ENCODE measurements at regions not wholly inside any gene's neighbourhood (a gene's known extent, or its start where the extent isn't known, plus 50 kb on each side); places are given as distances from the start of the nearest gene placed in this dataset.

- no peak for DNase-seq
These were observed 2284.7 kb upstream of the PCDH20 start for GRCh38 chr13:63700350-63700749.

GRCh38 chr13:63699948-63700347 is 2284.3 kb upstream of the PCDH20 start:
- DNase-seq, result no peak

DNA sequence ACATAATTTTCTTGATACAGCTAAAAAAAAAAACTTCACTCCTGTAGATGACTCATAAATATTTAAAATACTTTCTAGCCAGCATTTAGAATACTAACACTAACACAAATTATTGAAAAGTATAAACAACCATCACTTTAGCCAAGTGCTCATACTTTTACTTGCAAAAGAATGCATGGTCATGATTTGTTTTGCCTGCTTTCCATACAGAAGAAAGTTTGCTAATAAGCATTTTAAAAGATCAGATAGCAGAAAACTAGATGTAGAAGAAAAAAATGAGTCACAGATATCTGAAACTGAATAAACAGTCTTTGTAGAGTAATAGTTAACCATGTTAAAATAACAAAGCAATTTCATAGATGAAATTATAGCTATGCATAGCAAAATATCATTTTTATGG is 2280.4 kb upstream of the PCDH20 start:
- DNase-seq, result no peak

DNA sequence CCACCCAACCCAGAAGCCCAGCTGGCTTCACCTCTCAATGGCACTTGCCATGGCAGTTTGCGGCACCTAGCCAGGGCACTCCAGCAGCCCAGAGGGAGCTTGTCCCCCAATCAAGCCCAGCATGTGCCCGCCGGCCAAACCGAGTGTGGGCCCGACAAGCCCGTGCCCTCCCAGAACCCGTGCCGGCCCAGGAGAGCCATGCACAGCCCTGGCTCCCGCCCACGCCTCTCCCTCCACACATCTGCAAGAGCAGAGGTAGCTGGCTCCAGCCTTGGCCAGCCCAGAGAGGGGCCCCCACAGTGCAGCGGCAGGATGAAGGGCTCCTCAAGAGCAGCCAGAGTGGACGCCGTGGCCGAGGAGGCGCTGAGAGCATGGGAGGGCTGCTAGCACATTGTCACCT is 2278.0 kb upstream of the PCDH20 start:
- DNase-seq, result no peak

GRCh38 chr13:63691474-63691873 is 2275.8 kb upstream of the PCDH20 start:
- DNase-seq, result no peak

GRCh38 chr13:63690672-63691071 is 2275.0 kb upstream of the PCDH20 start:
- no peak for DNase-seq

GRCh38 chr13:63684822-63685221 is 2269.2 kb upstream of the PCDH20 start:
- no peak for DNase-seq

DNA sequence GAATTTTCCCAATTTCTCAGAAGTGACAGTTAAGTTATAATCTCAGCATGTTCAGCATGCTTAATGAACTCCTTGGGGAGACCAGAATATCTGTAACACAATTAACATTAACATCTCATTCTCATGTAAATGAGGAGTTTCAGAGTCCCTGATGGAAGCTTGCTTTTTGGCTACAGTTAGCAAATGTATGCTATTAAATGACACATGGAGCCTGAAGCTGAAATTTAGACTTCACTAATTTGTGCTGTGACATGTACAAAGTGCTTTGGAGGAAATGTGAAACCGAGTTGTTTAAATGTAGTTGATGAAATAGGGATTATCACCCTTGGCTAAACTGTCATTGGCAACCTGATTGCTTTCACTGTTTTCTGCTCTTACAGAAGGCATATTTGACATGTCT is 2265.1 kb upstream of the PCDH20 start:
- DNase-seq, result no peak

- no peak for DNase-seq
These were observed 2255.6 kb upstream of the PCDH20 start for GRCh38 chr13:63671296-63671695.

GRCh38 chr13:63651394-63651793 is 2235.7 kb upstream of the PCDH20 start:
- DNase-seq, result no peak

DNA sequence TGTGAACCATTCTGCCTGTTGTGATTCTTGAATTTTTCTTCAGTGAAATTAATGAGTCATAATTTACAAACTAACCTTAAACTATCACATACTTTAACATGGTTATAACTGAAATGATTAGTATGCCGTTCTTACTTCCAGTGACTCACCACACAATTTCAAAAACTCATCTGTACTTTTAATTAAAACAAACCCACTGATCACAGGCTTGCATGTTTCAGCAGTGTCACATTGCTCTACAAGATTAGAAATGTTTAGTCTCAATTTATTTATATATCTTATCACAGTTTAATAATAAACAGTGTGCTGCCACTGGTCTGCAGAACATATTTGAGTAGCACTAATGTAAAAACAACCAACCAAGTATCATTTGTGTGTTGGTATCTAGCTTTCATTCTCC is 2227.9 kb upstream of the PCDH20 start:
- no peak for DNase-seq

GRCh38 chr13:63636316-63636993 is 2220.8 kb upstream of the PCDH20 start:
- DNase-seq, result peak in 1 of 2 donors; percentile 2

DNA sequence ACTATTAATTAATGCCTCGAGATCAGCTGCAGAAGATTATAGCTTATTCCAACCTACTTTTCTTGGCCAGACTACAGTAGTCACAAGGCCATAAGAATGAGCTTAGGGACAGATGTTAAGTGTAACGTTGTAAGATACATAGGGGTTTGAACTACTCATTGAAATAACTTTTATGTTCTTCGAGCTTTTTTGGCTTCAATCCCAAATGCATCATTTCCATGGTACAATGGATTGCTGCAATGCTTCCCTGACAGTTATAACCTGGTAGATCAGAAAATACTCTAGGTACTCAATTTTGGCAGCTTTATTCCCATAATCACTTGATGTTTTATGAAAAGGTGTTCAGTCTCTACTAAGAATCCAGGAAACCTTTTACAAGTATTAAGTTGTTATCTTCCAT is 2216.7 kb upstream of the PCDH20 start:
- no peak for DNase-seq

DNA sequence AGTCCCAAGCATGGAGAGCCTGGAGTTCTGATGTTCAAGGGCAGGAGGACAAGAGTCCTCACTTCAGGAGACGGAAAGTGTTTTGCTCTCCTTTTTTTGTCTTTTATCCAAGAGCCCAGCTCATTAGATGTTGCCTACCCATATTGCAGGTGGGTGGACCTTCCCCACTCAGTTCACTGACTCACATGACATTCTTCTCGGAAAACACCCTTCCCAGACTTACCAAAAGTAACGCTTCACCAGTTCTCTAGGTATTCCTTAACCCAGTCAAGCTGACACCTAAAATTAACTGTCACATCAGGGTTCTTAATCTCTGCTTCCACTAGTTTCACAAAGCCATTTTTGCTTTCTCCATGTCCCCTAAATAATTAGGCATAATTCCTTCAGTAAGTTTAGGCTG is 2215.4 kb upstream of the PCDH20 start:
- DNase-seq, result no peak

DNA sequence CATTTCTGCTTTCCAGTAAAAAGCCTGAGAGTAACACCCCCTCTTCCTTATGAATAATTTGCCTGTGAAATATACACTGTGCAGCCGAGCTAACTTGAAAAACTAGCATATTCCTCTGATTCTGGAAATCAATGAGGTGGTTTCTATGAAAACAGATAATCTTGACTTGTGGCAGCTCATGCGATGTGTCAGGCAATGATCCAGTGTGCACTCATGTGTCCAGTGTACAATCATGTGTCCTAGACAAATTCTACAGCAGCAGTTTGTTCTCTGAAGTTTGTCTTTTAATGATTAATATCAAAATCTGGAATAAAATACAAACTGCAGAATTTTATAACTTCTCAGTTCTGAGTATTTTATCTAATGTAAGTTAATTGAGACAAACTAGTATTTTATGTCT is 2213.9 kb upstream of the PCDH20 start:
- DNase-seq, result no peak

DNA sequence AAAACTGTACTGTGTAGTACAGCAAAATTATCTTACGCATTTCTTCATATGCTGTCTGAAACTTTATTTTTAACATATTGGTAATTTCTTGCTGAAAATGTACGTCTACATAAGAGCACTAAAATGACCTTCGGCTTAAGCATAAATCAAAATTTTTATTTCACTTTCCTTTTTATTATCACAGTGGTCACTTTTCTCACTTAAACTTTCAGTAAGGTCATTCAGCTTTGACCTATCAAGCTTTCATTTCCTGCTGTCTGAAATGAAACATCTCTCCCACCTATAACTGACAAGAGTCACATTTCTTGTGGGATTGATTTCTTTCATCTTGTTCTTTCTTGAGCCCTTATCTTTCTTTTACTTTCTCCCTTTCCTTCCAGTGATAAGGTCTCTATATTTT is 2212.7 kb upstream of the PCDH20 start:
- DNase-seq, result no peak

- no peak for DNase-seq
These were observed 2210.2 kb upstream of the PCDH20 start for GRCh38 chr13:63625869-63626268.

- DNase-seq, result no peak
These were observed 2199.4 kb upstream of the PCDH20 start for GRCh38 chr13:63614874-63615612.

DNA sequence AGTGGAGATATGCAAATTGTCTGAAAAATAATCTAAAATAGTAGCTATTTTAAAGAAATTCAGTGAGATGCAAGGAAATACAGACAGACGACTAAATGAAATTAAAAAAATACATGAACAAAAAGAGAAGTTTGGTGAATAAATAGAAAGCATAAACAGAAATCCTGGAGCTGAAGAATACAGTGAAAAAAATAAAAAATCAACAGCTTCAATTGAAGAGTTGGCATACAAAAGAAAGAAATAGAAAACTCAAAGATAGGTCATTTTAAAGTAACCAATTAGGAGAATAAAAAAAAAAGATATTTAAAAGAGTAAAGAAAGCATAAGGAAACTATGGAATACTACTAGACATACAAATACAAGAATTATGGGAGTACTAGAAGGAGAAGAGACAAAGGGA is 2191.5 kb upstream of the PCDH20 start:
- no peak for DNase-seq

DNA sequence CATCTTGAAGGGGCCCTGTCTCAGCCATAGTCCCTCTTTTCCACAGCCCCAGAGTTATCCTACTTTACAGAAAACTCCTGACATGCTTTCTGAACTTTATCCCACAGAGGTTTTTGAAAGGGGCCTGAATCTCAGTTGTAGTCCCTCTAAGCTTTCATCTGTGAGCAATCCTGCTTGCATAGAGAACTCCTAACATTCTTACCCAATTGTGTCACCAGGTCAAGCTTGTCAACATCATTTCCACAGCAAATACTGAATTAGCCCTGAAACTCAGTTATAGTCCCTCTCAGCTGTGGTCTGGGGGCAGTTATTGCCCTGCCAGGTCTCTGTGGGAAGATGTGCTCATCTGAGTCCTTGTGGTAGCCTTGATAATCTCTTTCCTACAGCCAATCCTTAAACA is 2190.3 kb upstream of the PCDH20 start:
- DNase-seq, result no peak

DNA sequence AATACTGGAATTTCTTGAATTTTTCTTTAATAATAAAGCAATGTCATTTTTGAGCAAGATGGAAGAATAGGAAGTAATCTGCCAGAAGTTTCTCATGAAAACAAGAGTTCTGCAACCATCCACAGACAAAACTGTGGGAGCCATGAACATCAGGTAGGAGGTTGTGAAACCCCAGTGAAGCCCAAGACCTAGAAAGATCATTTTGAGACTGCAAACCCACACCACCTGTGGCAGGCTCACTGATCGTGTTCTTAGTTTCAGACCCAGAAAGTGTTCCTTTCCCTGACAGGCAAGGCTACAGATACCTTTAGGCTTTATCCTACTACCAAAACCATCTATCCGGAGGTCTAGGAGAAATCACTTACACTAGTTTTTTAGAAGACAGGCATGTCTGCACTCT is 2189.8 kb upstream of the PCDH20 start:
- DNase-seq, result no peak

DNA sequence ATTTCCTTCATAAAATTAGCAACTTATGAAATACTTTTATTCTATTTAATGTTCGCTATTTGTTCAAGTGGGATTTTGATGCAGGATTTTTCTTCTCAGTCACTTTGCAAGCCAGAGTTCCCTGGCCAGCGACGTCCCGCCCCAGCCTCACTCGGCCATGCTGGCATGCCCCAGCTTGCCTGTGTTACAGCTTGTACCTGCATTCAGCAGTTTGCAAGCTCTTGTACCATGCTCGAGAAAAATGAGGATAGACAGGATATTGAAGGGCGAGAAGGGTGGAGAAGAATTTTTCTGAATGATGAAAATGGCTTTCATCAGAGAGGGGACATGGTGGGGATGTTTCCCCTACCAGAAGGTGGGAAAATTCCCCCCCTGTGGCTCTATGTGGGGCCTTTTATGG is 2180.2 kb upstream of the PCDH20 start:
- DNase-seq, result no peak

DNA sequence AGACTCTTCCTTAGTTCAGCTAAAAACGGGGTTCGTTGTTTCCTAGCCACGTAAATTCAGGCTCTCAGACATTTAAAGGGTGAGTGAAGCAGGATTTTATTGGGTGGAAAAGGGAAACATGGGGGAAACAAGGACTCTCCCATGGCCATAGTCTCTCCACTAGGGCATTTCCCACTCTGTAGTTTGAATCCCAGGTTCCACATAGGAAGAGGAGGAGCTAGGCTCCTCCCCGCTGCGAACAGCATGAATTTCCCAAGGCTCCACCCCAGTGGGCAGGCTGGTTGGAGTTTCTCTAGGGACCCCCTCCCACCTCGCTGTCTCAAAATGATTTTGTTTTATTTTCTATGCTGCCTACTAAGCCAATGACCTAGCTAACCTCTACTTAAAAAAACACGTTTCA is 2170.8 kb upstream of the PCDH20 start:
- DNase-seq, result no peak

DNA sequence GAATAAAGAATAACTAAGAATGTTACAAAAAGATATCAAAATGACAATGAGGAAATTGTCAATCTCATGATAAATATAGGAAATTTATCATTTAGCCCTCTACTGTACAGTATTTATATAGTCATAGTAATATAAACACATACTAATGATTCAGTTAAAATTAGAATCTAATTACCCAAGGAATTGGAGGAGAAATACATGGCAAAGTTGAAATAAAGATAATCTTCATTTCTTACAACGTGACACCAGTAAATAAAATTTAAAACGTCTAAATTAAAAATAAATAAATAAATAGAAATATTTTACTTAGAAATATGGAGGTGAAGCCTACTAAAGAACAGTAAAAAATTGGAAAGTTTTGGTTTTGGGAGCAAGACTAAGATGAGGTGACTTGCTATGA is 2163.1 kb upstream of the PCDH20 start:
- DNase-seq, result no peak

GRCh38 chr13:63567031-63567430 is 2151.4 kb upstream of the PCDH20 start:
- DNase-seq, result no peak
